ENCODE measurements at regions not wholly inside any gene's neighbourhood (a gene's known extent, or its start where the extent isn't known, plus 50 kb on each side); places are given as distances from the start of the nearest gene placed in this dataset.

DNA sequence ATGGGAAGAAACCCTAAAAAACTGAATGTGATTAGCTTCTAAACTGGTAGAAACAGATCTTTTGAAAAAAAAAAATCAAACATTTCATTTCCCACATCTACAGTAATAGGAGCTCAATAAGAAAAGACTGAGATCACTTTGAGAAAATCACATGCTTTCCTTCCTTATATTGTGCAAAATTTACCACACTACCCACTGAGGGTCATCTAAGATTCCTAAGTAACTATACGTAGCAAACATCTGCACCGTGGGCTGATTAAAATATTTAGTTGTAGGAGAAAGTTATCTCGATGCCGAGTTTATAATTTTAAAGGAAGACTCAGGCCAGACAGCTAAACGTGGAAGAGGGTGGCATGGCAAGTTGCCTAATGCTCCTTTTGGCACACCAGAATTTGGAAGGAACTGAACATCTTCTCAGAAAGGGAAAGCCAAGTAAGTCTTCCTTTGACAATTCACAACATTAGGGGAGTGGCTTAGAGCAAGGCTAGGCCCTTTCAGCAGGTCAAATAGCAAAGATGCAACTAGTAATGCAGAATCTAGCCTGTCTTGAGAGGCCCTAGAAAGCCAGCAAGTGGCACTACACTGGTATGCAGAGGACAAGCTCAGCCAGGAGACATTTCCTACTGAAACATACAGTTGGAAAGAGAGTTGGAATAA is 128.0 kb downstream of the TMA16 start:
- DNase-seq = no peak

DNA sequence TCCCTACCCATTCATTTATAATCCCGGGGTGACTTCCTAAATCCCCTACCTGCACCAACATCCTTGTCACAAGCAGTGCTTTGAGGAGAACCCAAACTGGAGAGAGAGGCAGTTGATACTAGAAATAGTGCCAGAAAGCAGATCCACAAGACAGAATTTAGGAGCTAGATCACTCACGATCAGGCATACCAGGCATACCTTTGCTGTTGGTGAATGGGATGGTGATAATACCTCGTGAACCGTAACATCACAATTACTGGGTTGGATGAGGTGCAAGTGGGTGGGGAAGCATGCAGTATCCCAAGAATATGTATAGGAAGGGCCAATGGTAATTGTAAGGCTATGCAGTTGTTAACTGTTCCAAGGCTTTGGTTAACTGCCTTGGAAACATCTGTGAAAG is 129.3 kb downstream of the TMA16 start:
- DNase-seq = no peak

DNA sequence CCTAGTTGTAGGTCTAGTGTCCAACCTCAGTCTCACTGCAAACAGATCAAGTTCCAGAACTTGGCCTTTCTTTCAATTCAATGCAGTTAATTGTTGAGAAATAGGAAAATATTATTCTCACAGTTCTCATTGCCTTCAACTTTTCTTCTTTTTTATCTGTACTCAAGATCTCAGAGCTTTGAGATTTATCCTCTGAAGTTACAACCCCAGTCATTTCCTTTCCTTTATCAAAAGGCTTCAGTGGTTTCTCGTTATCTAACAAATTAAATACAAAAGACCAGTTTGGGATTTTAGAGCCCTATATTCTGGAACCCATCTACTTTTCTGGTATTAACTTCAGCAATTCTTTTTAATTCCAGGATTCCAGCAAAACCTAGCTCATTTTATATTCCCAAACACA is 130.2 kb downstream of the TMA16 start:
- no peak for DNase-seq

DNA sequence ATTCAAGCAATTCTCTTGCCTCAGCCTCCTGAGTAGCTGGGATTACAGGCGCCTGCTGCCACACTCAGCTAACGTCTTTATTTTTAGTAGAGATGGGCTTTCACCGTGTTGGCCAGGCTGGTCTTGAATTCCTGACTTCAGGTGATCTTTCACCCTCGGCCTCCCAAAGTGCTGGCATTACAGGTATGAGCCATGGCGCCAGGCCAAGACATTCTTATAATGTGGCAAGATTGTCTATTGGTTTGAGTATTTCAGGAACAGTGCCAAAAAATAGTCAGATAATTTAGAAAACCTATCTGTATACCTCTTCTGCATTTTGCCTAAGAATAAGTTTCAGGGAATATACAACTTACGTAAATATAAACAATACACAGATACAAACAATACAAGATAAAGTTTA is 136.8 kb downstream of the TMA16 start:
- DNase-seq = no peak

DNA sequence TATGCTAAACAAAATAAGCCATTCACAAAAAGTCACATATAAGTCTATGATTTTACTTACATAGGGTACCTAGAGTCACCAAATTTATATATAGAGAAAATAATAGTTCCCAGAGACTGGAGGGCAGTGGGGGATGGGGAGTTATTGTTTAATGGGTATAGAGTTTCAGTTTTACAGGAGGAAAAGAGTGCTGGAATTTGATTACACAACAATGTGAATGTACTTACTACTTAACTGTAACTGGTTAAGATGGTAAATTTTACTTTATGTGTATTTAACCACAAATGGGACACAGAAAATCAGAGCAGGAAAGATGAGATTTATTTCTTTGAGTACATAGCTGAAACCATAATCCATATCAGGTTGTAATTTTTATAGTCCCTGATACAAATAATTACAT is 144.4 kb downstream of the TMA16 start:
- DNase-seq = no peak

DNA sequence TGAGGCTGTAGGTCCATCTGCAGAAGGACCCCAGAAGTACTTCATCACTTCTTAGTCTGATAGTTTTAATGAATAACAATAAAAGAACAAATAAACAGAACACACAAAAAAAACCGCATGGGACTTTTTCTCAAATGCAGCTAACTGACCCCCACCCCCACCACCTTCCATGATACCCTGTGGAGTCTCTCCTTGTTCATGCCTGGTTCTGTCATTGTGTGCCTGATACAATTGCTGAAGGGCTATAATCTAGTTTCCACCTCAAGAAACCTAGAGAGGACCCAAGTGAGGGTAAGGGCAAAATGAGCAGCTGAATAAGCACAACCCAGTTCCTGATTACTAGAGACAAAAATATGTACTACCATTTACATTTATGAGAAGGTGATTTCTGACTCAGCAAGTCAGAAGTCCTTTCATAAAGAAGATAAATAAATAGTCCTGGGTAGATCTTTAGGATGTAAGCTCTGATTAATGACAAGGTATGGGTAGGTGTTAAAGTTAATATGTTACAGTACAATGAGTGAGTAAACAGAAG is 155.1 kb downstream of the TMA16 start:
- DNase-seq = no peak

DNA sequence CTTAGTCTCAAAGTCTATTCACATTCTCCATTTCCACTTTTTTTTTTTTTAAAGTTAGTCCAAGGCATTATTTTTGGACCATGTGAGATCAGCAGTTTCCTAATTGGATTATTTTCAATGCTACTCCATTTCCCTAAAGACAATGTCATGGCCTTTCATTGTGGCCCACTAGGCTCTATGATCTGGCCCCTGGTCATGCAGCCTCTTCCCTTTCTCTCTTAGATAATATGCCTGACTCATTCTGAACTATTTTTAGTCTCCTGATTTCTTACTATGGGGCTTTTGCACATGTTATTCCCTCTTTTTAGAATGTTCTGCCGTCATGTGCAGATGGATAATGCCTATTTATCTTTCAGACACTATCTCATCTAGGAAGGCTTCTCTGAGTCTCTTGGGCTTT is 157.3 kb downstream of the TMA16 start:
- no peak for DNase-seq

DNA sequence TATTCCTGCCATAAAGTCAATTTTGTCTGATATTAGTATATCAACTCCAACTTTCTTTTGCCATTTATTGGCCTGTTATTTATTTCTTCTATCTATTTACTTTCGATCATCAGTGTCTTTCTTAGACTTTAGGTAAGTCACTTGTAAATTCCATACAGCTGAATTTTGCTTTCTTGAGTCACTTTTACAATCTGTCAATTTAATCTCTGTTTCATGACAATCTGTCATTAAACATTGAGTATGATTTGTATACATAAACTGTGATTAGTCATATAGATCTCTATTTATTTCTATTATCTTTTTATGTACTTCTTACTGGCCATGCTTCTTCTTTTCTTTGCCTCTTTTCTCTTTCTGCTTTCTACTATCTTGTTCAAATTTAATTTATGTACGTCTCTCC is 160.1 kb downstream of the TMA16 start:
- DNase-seq = no peak

DNA sequence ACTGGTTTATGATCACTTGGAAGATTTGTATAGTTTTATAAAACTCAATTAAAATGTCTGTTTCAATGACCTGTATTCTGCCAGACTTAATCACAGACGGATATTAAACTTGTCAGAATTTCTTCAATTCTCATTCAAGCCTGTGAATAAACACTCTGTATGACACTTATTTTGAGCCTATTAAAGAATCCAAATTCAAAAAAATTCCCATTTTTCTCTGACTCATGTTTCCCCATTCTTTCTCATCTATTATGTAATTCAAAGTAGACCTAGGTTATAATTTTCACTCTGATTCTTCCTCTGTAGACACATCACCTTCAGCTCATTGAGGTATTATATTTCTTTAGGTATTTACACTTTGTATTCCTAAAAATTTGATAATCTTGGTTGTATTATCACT is 166.1 kb downstream of the TMA16 start:
- no peak for DNase-seq

DNA sequence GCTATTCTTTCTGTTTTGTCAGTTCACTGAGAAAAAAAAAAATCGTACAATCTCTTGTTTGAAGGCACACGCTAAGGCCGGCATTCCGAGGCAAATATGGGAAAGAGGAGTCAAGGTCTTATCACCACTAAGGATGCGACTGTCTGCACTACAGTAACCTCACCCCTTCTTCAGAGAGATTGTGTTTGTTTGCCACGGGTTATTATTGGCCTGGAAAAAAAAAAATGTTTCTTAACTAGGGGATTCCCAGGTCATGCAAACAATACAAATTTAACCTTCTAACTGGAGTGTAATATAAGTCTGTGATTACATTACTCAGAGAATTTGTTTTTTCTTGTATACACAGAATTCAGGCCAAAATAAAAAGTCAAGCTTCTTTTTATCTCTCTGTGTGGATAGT is 168.3 kb downstream of the TMA16 start:
- DNase-seq = no peak

DNA sequence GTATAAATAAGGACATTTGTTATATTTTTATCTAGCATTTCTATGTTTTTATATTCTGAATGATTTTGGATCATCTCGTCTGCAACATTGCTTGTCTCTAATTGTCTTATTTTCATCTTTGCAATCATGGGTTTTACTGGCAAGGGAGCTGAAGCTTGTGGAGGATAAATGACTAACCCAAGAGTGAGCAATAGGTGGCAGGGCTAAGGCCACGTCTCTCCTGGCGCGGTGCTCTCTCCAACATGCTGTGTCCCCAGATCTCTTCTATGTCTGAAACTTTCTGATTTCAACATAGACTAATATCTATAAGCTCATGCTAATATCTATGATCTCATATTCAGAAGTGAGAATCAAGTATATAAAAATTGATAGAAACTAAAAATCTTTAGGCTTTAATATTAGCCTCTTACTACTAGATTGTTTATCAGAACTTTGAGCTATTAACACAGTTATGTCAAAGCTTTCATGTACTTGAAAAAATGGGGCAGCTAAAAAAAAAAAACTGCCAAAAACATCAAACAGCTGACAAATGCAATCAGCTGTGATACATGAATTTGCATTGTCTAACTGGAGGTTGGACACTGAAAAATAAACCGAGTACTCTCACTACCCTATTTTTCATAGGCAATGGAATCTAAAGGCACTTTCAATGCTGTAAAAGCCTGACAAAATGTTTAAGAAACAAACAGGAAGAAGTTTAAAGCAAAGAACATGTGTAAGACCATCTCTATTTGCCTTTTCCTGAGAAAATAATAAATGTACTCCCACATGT is 169.2 kb downstream of the TMA16 start:
- no peak for DNase-seq

DNA sequence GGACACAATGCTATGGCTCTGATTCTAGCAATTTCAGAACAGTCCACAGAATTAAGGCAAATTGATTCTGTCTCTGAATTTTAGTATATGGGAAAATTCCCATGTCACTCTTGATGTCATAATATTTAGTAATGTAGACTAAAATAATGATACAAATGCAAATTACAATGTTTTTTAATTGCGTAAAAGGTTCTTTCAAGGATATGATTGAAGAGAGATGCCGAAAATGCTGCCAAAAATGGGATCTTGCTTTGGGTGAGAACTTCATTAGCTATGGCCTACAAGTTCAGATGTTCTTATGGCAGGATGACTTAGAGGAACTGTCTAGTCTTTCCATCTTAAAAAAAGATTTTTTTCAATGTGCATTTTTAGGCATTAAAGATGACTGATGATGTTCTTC is 170.6 kb downstream of the TMA16 start:
- no peak for DNase-seq

DNA sequence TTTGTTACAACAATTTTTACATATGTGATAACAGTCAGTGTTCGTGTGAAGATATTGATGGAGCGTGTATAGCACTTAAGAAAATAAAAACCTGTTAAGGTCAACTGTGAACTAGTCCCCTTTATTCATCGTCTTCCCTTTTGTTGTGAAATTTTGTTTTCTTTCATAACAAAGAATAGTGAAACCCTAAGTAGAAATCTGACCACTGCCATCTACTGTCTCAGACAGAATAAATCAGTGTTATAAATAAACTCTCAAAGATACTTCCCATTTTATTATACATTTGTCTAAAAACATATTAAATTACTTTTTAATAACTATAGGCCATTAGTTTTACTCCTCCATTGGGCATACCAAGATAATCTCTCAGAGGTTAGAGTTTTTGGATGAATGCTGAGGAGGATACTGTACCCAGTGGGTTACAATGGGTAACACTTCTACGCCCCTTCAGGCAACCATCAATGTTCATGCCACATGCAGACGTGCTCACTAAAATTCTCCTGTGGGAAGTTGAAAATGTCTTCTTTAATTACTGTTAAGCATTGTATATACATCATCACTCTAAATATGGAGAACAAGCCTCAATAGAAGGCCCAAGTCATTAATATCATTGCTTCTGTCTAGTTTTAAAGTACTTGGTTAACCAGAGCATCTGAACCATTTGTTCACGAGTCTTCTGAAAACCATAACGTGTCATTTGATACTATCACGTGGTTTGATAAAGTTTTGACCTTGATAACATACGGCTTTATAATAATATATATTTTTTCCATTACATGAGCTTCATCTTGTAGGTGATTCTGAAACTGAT is 171.2 kb downstream of the TMA16 start:
- DNase-seq = no peak

DNA sequence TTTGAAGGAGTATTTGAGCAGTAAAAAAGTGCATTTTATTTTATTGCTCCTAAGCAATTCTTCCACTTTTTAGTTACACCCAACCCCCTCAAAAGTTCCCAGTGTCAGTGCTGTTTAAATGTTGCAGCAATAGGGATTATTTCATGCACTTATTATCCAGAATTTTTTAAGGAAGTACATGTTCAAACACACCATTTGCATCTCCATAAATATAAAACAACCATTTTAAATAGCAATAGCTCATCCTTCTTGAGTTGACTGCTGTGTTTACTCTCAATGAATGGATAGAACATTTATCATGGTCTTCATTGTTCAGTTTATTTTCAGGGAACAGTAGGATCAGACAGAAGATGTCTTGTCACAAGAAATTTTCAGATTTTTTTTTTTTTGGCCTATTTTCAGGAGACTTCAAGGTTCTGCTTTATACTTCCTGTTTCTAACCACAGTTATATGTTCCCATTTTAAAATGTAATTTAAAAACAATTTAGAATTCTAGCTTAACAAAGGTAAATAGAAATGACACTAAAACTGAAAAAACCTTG is 171.9 kb downstream of the TMA16 start:
- DNase-seq = no peak

DNA sequence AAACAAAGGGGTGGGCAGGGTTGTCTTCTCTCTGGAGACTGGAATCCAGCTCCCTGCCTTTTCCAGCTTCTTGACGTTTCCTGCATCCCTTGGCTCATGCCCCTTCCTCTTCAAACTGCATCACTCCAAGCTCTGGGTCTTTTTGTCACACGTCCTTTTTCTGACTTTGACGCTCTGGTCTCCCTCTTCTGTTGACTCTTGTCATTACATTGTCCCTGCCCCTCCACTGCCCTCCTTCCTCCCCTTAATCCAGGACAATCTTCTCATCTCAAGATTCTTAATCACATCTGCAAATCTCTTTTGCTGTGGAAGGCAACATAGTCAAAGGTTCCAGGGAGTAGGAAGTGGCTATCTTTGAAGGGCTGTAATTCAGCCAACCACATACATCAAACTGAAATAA is 178.3 kb downstream of the TMA16 start:
- DNase-seq = no peak

DNA sequence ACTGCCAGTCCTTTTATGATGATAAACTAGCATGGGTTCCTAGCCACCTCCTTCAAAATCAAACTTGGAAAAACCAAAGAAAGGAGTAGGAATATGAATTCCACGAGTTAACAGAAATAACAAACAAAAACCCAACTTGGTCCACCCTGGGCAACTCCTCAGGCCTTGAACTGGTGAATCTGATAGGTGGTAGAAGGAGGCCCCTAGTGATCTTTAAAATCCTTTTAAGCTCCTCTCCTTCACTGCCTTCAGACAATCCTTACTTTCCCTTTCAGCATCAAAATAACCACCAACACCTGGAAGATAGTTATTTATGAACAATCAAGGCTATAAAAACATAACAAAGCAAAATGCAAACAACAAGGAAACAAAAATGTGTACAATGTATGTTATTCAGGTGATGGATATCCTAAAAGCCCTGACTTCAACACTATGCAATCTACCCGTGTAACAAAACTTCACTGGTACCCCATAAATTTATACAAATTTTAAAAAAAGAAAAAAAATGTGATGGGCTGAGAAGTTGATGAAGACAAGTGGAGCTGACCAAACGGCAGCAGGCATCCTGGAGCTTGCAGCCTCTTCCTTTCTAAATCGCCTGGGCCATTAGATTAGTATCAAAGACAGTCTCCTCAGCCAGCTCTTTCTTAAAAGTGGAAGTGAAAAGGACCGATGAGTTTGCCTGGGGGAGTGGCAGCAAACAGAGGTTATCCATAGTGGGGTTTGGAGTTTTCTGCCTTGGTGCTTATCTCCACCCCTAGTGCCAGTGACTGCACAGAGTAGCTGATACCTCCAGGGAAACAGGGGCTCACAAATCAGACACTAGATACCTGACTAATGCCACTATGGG is 179.6 kb downstream of the TMA16 start:
- DNase-seq = no peak

DNA sequence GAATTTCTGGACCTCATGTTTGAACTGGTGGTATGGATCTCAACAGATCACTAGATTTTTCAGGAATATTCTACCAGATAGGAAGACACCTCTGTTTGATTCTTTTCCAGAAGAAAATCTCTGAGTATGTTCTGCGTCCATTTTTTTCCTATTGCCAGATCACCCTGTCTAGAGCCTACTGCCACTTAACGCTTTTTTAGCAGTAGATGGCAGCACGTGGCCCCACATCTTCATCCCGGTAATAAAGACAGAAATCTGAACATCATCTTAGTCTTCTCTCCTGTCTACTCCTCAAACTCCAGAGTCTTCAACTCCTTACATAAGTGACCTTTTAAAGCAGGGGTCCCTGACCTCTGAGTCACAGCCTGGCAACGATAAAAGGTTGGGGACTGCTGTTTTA is 184.7 kb downstream of the TMA16 start:
- DNase-seq = no peak

DNA sequence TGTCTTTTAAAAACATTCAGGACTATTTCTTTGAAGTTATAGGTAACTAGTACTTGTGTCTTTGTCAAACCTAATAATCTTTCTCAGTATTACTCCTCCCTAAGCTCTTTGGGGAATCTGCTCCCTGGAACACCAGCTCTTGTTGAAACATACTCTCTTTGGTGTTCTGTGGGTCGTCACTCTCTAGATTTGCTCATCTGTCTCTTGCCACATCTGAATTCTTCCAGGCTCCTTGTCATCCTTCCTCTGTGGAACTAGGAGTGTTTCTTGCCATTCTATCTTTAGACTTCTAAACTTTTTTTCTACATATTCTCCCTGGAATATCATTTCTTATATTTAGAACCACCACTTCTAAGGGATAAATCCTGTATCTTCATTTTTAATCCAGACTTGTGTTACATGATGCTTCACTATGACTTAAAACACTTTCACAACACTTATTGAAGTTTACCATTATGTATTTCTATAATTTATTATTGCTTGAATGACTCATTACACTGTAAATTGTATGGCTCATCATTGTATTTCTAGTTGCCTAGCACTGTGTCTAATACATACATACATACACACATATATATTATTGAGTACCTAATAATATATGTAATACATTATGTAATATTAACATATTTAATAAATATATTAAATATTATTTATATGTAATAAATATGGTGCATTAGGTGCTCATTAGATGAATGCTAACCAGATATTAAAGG is 186.1 kb downstream of the TMA16 start:
- DNase-seq = no peak

DNA sequence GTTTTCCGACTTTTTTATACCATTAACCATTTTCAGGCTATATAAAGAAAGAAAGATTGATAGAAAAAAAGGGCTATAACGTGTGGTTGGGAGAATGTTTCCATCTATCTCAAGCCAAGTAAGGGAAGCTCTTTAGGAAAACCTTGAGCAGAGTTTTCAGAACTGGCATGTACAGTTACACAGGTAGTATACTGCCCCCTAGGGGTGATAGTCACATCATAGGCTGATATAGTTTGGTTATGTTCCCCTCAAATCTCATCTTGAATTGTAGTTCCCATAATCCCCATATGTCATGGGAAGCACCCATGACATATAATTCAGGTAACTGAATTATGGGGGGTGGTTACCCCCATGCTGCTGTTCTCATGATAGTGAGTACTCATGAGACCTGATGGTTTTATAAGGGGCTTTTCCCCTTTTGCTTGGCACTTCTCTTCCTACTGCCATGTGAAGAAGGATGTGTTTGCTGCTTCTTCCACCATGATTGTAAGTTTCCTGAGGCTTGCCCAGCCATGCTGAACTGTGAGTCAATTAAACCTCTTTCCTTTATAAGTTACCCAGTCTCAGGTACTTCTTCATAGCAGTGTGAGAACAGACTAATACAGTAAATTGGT is 186.8 kb downstream of the TMA16 start:
- DNase-seq = peak in 1 of 2 donors; percentile 9

DNA sequence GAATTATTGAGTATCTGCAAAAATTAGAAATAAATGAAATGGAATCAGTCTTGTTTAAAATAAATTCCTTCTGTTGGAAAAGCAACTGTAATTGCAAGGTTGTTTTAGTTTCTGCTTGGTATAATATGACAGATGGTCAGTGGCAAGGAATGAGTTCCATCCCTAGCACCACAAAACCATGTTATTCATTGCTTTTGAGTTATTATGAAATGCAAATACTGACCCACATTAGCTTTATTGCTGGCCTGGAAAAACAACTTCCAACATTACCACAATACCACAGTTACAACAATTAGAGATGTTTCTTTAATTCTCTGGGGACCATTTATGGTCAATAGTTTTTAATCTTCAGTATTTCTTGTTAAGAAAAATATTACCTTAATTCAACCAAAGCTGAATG is 194.4 kb downstream of the TMA16 start:
- no peak for DNase-seq

DNA sequence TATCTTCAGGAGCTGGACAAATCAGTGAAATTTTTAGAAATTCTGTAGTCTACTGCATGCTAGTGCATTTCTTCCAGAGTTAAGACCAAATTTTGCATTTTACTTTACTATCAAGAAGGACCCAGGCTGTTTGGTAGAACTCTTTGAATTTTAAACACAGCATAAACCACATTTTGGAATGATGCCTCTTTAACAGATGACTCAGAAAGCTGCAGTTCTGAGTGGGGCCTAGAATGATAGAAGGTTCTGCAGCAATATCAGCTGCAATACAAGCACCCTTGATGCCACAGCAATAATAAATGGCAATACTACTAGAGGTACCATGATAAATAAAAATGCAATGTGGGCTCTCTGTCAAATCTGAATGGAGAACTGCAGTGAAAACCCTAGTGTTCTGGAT is 198.7 kb downstream of the TMA16 start:
- no peak for DNase-seq
